WI38 (cell line): ENCODE measurements at regions not wholly inside any gene's neighbourhood (a gene's known extent, or its start where the extent isn't known, plus 50 kb on each side); places are given as distances from the start of the nearest gene placed in this dataset.

Source experiments
- H3K4me3 ChIP-seq: 2 replicates; pipeline ENCODE4 v1.5.1; 2011; ENCODE audit warnings: low read depth, mild to moderate bottlenecking, control low read depth, low read length
- CTCF ChIP-seq: IDR thresholded peaks from 2 replicates; pipeline ENCODE4 v1.5.1; 2012; ENCODE audit warnings: low read depth, mild to moderate bottlenecking, control low read depth, low read length

GRCh38 chr2:66242099-66242789 lies 192.7 kb upstream of the MEIS1 start:
- no peak overlapping the region for H3K4me3 ChIP-seq
- TF ChIP-seq CTCF: no peak

DNA sequence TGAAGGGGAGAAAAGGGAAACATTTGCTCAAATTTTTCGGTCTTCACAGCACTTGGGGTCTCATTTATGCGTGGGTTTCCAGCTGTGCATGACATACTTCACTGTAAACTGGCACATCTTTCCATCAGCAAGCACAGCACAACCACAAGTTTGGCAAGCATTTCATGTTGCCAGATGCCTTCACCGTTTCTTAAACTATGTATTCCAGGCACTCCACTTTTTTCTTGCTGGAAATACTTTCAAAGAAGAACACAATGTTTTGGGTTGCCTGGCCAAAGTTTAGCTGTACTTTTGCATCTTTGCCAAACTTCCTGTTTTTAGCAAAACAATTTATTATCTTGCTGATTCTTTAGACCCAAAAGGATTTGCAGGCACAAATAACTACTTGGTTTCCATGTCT lies 194.6 kb upstream of the MEIS1 start:
- H3K4me3 ChIP-seq: no peak overlapping the region
- TF ChIP-seq CTCF: no peak

DNA sequence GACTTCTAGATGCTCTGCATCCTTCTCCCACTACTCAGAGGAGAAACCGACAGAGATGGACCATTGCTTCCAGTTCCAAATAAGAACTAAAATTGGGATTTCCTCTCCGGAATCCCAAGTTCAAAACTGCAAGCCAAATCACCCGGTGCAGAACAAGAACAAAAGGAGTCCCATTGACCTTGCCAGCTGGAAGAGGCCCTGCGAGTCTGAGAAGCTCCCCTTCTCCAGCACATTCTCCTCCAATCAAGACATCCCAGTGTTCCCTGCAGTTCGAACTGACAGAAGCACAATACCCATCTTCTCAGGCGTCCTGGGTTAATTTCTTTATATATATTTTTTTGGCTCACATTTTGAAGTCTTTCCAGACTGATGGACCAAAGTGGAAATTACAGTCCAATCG lies 195.3 kb upstream of the MEIS1 start:
- TF ChIP-seq CTCF: no peak
- no peak overlapping the region for H3K4me3 ChIP-seq

DNA sequence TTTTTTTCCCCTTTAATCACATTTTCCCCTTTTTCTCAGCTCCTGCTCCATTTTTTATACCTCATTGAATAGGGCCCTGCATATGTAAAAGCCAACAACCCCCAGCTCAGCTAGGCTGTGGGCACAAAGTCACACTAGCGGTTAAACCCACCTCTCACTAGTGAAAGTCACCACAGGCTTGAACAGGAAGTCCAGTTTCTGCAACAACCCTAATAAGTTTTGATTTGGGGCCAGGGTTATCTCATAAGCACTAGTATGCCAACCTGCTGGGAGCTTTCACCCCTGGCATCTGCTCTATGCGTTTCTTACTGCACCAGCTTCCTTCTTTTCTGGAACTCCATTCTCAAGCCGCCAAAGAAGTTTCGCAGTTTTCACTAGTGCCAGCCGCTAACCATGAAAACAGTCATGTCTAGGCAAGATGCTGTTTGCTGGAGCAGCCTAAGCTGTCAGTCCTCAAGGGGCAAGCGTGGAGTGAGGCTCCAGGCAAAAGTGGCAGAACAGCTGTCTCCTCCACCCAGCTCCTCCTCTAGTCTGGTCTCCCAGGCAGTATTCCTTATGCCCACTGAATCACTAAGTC lies 197.0 kb upstream of the MEIS1 start:
- TF ChIP-seq CTCF: no peak
- H3K4me3 ChIP-seq: no peak overlapping the region

GRCh38 chr2:66236816-66237802 lies 197.8 kb upstream of the MEIS1 start:
- no peak for TF ChIP-seq CTCF
- H3K4me3 ChIP-seq: no peak overlapping the region

DNA sequence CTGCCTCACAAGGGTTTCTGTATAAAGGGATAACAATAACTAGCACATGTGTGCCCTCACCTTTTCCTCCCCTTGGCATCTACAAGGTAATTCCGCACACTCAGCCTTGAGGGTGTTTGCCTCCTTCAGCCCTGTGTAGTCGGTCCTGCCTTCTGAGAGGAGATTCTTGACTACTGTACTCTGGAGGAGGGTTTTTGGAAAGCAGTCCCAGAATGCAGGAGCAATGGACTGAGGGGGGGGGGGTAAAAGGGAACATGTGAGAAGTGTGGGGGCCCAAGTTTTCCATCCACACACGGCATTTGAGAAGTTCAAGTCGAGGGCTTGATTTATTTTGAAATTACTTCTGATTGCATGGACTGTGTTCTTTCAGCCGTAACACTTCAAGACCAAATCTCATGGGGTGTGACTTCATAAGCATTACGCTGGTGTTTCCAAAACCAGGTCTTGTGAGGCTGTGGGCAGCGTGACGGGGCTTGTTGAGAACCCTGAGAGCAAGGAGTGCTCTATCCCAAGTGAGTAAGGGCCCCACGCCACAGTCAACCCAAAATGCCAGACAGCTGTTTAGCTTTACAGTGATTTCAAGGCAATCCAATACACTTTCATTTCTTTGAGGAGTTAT lies 198.7 kb upstream of the MEIS1 start:
- no peak for TF ChIP-seq CTCF
- no peak overlapping the region for H3K4me3 ChIP-seq

DNA sequence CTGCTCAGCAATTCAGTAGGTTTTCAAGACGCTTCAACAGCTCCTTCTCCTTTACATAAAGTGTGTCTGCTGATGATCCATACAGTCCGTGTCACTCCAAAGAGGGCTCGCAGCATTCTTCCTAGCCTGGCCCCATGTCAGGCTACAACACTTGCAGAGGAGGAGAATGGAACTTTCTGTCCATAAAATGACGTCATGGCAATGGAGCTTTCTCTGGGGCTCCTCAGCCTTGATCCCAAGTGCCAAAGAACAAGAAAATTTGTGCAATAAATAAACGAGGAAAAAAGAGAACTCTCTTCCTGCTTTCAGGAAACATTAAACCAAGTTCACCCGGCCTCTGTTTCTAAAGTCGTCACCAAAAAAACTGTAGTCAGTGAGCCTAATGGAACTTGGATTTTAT lies 199.5 kb upstream of the MEIS1 start:
- no peak for TF ChIP-seq CTCF

More for the DNA sequence above, 199.5 kb upstream of the MEIS1 start:
- no peak overlapping the region for H3K4me3 ChIP-seq
